Gastrocnemius medialis (tissue), 4 donors: ENCODE measurements at regions not wholly inside any gene's neighbourhood (a gene's known extent, or its start where the extent isn't known, plus 50 kb on each side); places are given as distances from the start of the nearest gene placed in this dataset.

Experiments
- POLR2A ChIP-seq, 2 donors: fragments of 450-650 bp; IDR thresholded peaks; one replicate each; pipeline ENCODE4 v1.6.1; 2017; ENCODE audit warnings: antibody characterized with exemption in 2 of 2, mild to moderate bottlenecking in 2 of 2, moderate library complexity in 2 of 2
- TF ChIP-seq, protein P1 (sequence below), 5 experiments: fragments of 450-650 bp in 3 of 5; fragments of 200-600 bp in 2 of 5; sonication (generic) in 2 of 5; IDR thresholded peaks in 4 of 5; conservative IDR thresholded peaks in 1 of 5; 1 replicate in 4 of 5; 2 replicates in 1 of 5; pipeline ENCODE4 v1.5.1; 2016 to 2019; ENCODE audit warnings: antibody characterized with exemption in 5 of 5, mild to moderate bottlenecking in 3 of 5, moderate library complexity in 3 of 5

DNA sequence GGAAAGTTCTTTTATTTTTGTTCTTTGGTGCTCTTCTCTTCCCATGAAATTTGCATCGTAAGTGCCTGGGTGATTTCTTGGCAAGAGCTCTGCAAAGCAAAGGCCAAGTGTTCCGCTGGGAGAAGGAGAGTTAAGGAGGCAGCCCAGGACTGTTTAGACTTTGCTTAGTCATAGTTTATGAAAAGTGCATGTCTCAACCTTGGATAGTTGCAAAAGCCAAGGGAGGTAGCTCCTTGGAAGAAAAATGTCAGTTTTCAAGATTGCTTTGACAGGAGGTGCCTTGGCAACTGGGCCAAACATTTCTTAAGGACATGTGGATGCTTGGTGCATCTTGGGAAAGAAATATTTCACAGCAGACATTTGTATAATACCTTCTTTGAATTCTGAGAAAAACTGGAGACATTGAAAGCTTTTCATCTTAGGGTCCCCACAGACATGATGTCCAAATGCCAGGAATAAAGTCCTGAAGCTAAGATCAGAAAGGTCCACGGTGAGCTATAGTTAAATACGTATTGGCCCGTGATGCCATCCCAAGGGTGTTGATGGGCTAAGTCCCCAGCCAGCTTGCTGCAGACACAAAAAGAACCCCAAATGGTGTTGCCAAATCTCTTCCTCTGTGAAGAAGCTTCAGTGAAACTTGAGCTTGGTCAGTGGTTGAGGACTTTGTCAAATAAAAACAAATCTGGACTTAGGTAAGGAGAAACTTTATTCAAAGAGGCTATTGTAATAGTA, 96.3 kb upstream of the THUMPD2 start:
- TF ChIP-seq, protein P1, sequence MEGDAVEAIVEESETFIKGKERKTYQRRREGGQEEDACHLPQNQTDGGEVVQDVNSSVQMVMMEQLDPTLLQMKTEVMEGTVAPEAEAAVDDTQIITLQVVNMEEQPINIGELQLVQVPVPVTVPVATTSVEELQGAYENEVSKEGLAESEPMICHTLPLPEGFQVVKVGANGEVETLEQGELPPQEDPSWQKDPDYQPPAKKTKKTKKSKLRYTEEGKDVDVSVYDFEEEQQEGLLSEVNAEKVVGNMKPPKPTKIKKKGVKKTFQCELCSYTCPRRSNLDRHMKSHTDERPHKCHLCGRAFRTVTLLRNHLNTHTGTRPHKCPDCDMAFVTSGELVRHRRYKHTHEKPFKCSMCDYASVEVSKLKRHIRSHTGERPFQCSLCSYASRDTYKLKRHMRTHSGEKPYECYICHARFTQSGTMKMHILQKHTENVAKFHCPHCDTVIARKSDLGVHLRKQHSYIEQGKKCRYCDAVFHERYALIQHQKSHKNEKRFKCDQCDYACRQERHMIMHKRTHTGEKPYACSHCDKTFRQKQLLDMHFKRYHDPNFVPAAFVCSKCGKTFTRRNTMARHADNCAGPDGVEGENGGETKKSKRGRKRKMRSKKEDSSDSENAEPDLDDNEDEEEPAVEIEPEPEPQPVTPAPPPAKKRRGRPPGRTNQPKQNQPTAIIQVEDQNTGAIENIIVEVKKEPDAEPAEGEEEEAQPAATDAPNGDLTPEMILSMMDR (IDR thresholded peaks at IDR 0.05 in 4 of 5, conservative IDR thresholded peaks at IDR 0.05 in 1 of 5): no peak
- no peak for TF ChIP-seq POLR2A (IDR thresholded peaks at IDR 0.05)
